GM12878 (cell line): ENCODE measurements at regions not wholly inside any gene's neighbourhood (a gene's known extent, or its start where the extent isn't known, plus 50 kb on each side); places are given as distances from the start of the nearest gene placed in this dataset.
"Not testable (repeated sequence)": the region's sequence is repeated elsewhere in the genome, so short reads cannot be mapped to it uniquely, and the experiment has no call there.

Experiments
- ATAC-seq: fragments of 200-7000 bp; cut with Tn5 transposase; 3 replicates; pipeline ENCODE4 v1.9.1; 2020; ENCODE audit warnings: mild to moderate bottlenecking, moderate library complexity
- BruUV-seq: library from RNA; stranded (reverse); fragments of 400-500 nt; replicated peaks from 2 replicates; lab custom pipeline; 2021; lab: Mats Ljungman, UMichigan
- CTCF ChIA-PET: fragments of 300-600 bp; sonication (Branson Sonifier 250); formaldehyde crosslinking; extraction: SDS; loops from one replicate; lab custom pipeline; 2021; ENCODE audit warnings: inconsistent platforms; lab: Yijun Ruan, JAX
- POLR2A ChIA-PET: fragments of 350-600 bp; formaldehyde crosslinking; extraction: SDS; loops from one replicate; lab custom pipeline; 2021; ENCODE audit warnings: inconsistent platforms; lab: Charles Lee
- RAD21 ChIA-PET: fragments of 300-600 bp; sonication (Branson Sonifier 250); formaldehyde crosslinking; loops from one replicate; lab custom pipeline; 2023; ENCODE audit warnings: antibody characterized with exemption; ENCODE audit not compliant: unreplicated experiment; lab: Charles Lee
- SMC1A ChIA-PET: fragments of 300-600 bp; sonication (Branson Sonifier 250); formaldehyde crosslinking; loops from one replicate; lab custom pipeline; 2023; ENCODE audit not compliant: unreplicated experiment, uncharacterized antibody; lab: Charles Lee
- DNase-seq: peaks from one replicate; pipeline ENCODE4 v3.0.0-alpha.2; 2011; ENCODE audit warnings: low read depth, low spot score
- FAIRE-seq: peaks from 3 replicates; lab custom pipeline; 2011; peaks lifted over from hg19 to GRCh38; lab: Jason Lieb, UNC
- H2AFZ ChIP-seq: 2 replicates; pipeline ENCODE4 v1.6.0; 2011; ENCODE audit warnings: low read depth, low read length, control low read depth; ENCODE audit not compliant: control insufficient read depth
- H3K27ac ChIP-seq: 2 replicates; pipeline ENCODE4 v1.5.1; 2011; ENCODE audit warnings: control low read depth; ENCODE audit not compliant: control insufficient read depth, insufficient read depth
- H3K27me3 ChIP-seq, 2 experiments: replicated peaks in 1 of 2; 2 replicates each; pipeline versions ENCODE4 v1.6.0 to v1.6.1; 2011; ENCODE audit warnings: low read length in 1 of 2; ENCODE audit not compliant: control insufficient read depth in 2 of 2, insufficient read depth in 2 of 2
- H3K36me3 ChIP-seq, 2 experiments: 2 replicates each; pipeline ENCODE4 v1.5.1; 2011; ENCODE audit warnings: low read length in 1 of 2; ENCODE audit not compliant: control insufficient read depth in 2 of 2, insufficient read depth in 2 of 2
- H3K4me1 ChIP-seq: 2 replicates; pipeline ENCODE4 v1.6.1; 2011; ENCODE audit warnings: mild to moderate bottlenecking, low read length, moderate library complexity, mixed read lengths; ENCODE audit not compliant: control insufficient read depth, insufficient read depth
- H3K4me2 ChIP-seq: 2 replicates; pipeline ENCODE4 v1.6.0; 2011; ENCODE audit warnings: control low read depth; ENCODE audit not compliant: control insufficient read depth, insufficient read depth
- H3K4me3 ChIP-seq: fragments of 200-600 bp; sonication (generic); 2 replicates; pipeline ENCODE4 v1.5.1; 2016
- H3K79me2 ChIP-seq: 2 replicates; pipeline ENCODE4 v1.6.0; 2011; ENCODE audit warnings: low read length; ENCODE audit not compliant: control insufficient read depth, insufficient read depth
- H3K9ac ChIP-seq: 2 replicates; pipeline ENCODE4 v1.8.0; 2011; ENCODE audit warnings: low read length, control low read depth, mixed read lengths; ENCODE audit not compliant: control insufficient read depth, insufficient read depth
- H3K9me3 ChIP-seq: replicated peaks from 3 replicates; pipeline ENCODE4 v1.5.1; 2011; ENCODE audit warnings: mild to moderate bottlenecking, low read length; ENCODE audit not compliant: control insufficient read depth, insufficient read depth
- H4K20me1 ChIP-seq: 2 replicates; pipeline ENCODE4 v1.6.0; 2011; ENCODE audit not compliant: control insufficient read depth, insufficient read depth
- PAX8 ChIP-seq: fragments of 450-650 bp; IDR thresholded peaks from 2 replicates; pipeline ENCODE4 v1.6.1; 2017; ENCODE audit warnings: mild to moderate bottlenecking, moderate library complexity
- RAD21 ChIP-seq: IDR thresholded peaks from 2 replicates; pipeline ENCODE4 v1.6.1; 2011; ENCODE audit warnings: mild to moderate bottlenecking, low read depth, low read length, moderate library complexity; ENCODE audit not compliant: insufficient read depth
- USF1 ChIP-seq: IDR thresholded peaks from 2 replicates; pipeline ENCODE4 v1.6.1; 2011; ENCODE audit warnings: borderline replicate concordance, low read depth, mild to moderate bottlenecking, moderate library complexity, mixed read lengths, low read length; ENCODE audit not compliant: insufficient read depth; ENCODE audit errors: extremely low read length
- WGBS: methylation state at CpG from one replicate; pipeline ENCODE4 v1.1.6; 2016; ENCODE audit warnings: low lambda C conversion rate; ENCODE audit not compliant: insufficient replicate concordance, insufficient coverage; ENCODE audit errors: missing lambda C conversion rate; 5-methylcytosine and 5-hydroxymethylcytosine counted together
- in situ Hi-C: fragments of 300-500 bp; cut with MboI; formaldehyde crosslinking; loops from 9 replicates; pipeline ENCODE4 v1.14.3; 2018; ENCODE audit warnings: mixed read lengths
- intact Hi-C: fragments of 100-400 bp; cut with micrococcal nuclease; formaldehyde crosslinking; loops from one replicate; pipeline ENCODE4 v1.14.2; 2022; ENCODE audit not compliant: unreplicated experiment

- no peak for TF ChIP-seq USF1
- no peak for TF ChIP-seq RAD21
- TF ChIP-seq, all 136 proteins: peak for 0
Observed at GRCh38 chr13:44629465-44630183, 53.5 kb upstream of the TSC22D1 start (continued).

- in situ Hi-C loops: not testable (repeated sequence)
Observed at GRCh38 chr13:44628826-44629225, 52.7 kb upstream of the TSC22D1 start.

GRCh38 chr13:44627441-44627840, 51.3 kb upstream of the TSC22D1 start:
- no peaks in the 10 kb centered on the region for H3K36me3 ChIP-seq
- ATAC-seq: no peak
- POLR2A ChIA-PET: interaction anchor here (0.6 kb wide), 1 partner anchor 23 kb away, joined by 3 read pairs; no protein-coding TSS in a partner anchor
- FAIRE-seq: no peak
- no peaks in the 10 kb centered on the region for H3K79me2 ChIP-seq
- H3K4me2 ChIP-seq: no peak overlapping the region
- H3K4me3 ChIP-seq: no peak overlapping the region
- no peaks in the 10 kb centered on the region for H3K9me3 ChIP-seq
- RAD21 ChIA-PET: no interaction called here
- TF ChIP-seq RAD21 (no peak), PAX8 (no peak)
- in situ Hi-C loops (no loop called here), intact Hi-C loops (no loop called here)
- no peak for DNase-seq
- no peak overlapping the region for H2AFZ ChIP-seq
- CTCF ChIA-PET: no interaction called here
- no TSS peak for BruUV-seq
- H4K20me1 ChIP-seq: no peaks in the 10 kb centered on the region
- WGBS: 45% methylated on average over 2 of the region's 2 CpGs
- H3K27me3 ChIP-seq: no peaks in the 10 kb centered on the region
- no peaks in the 10 kb centered on the region for H3K4me1 ChIP-seq
- no peak overlapping the region for H3K27ac ChIP-seq
- SMC1A ChIA-PET: no interaction called here
- no peak overlapping the region for H3K9ac ChIP-seq

More at GRCh38 chr13:44628826-44629225, 52.7 kb upstream of the TSC22D1 start:
- FAIRE-seq, H3K4me1 ChIP-seq, BruUV-seq, ATAC-seq, H3K9ac ChIP-seq, H3K27me3 ChIP-seq, POLR2A ChIA-PET, SMC1A ChIA-PET, H2AFZ ChIP-seq, CTCF ChIA-PET, H3K4me2 ChIP-seq, H4K20me1 ChIP-seq, DNase-seq, H3K9me3 ChIP-seq, H3K27ac ChIP-seq, intact Hi-C loops, RAD21 ChIA-PET, H3K36me3 ChIP-seq, H3K4me3 ChIP-seq, H3K79me2 ChIP-seq: not testable (repeated sequence)
